IPS-NIHi7 (cell line): ENCODE measurements at regions not wholly inside any gene's neighbourhood (a gene's known extent, or its start where the extent isn't known, plus 50 kb on each side); places are given as distances from the start of the nearest gene placed in this dataset.

Experiments
- DNase-seq: peaks from one replicate; pipeline ENCODE4 v3.0.0; 2012; ENCODE audit warnings: mixed read lengths; ENCODE audit errors: extremely low spot score

DNA sequence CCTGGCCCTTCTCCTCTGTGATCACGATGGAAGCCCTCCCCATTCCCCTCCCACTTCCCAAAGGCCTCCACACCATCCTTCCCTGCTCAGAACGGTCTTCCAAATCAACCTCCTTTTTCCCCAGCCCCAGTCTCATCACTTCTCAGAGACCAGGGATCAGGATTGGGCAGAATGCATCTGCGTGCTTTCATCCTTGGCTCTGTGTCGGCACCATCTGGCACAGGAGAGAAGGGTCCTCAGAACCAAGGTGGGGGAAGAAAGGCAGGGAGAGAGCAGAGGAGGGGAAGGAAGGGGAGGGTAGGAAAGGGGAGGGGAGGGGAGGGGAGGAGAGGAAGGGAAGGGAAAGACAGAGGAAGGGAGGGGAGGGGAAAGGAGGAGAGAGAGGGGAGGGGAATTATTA lies 52.4 kb upstream of the FICD start:
- DNase-seq: no peak

DNA sequence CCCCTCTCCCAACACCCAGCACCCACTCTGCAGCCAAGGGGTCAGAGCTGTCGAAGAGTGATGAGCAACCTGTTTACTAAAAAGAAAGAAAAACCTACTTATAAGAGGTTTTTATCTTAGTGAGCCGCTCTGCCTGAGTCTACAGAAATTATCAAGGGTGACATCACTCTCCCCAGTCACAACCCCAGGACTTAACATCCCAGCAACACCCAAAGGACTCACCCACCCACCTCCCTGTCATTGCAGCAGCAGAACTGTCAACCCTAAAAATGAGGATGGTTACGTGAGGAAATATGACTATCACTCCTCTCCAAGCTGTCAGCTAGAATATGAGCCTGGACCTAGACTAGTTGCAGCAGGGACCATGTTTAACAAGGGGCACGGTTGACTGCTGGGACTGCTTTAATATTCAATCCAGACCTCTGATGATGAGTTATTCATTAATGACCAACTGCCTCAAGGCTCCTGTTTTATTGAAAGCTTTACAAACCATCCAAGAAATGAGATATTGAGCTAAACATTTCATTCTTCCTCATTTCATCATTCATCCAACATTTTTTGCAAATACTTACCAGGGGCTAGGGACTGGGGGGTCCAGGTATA lies 53.9 kb upstream of the FICD start:
- no peak for DNase-seq

DNA sequence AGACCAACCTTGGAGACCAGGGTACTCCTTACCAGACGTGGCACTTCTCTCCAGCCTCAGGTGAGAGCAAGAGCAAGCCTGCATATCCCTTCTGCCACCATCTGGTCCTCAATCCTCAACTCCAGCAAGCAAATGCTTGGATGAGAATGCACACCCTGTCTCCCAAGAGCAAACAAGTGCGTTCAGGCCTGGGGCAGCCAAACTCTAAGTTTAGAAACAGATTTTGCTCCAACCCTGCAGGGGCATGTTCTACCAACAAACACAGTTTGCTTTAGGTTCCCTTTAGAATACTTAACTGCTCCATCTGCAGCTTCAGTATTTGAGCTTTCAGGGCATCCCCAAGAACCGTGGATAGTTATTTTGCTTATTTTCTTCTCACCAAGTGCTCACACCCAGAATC lies 55.9 kb upstream of the FICD start:
- no peak for DNase-seq

DNA sequence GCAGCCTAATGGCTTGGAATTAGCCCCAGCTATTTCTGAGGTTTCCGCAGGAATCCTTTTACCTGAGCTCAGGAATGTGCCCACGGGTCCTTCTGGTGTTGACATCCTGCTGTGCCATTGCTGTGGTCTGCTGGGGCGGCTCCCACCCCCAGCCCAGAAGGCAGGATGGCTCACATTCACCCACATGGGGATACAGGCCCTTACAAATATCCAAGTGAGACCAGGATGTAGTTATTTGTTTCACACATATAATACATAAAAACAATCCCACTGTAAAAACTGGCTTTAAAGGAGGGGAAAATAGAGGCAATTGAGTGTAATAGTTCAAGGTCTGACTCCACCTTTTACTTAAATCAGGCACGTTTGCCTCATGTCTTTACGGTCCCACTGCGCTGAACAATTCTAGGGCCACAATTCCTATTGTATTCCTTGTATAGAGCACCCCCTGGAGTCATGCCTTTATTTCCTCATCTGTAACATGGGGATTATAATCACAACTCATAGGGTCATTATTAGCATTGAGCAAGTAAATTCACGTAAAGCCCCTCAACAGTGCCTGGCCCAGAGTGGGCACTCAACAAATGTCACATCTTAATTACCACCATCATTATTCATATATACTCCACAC lies 57.2 kb upstream of the FICD start:
- peak; percentile 44 for DNase-seq

DNA sequence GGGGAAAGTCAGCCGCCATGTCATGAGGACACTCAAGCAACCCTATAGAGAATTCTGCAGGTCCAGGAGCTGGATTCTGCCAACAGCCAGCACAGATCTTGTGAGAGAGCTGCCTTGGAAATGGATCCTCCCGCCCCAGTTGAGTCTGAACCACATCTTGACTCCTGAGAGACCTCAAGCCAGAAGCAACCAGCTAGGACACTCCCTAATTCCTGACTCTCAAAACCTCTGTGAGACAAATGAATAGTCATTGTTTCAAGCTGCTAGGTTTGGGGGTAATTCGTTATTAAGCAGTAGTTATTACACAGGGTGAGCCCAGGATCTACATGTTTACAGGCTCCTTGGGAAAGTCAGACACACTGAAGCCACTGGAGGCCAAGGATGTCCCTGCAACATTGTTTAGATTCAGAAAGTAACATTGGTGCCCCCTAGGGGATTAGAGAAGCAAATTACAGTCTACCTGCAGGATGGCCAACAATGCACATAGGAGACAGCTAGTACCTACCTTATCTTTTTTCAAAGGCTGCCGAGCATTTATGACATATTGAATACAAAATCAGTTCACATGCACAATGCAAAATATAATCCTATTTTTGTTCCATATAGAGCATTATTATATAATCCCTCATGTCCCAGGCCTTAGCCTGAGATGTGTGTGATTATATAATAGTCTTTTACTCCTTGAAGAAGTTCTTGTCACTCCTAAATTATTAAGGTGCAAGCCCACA lies 57.9 kb upstream of the FICD start:
- DNase-seq: peak; percentile 82

DNA sequence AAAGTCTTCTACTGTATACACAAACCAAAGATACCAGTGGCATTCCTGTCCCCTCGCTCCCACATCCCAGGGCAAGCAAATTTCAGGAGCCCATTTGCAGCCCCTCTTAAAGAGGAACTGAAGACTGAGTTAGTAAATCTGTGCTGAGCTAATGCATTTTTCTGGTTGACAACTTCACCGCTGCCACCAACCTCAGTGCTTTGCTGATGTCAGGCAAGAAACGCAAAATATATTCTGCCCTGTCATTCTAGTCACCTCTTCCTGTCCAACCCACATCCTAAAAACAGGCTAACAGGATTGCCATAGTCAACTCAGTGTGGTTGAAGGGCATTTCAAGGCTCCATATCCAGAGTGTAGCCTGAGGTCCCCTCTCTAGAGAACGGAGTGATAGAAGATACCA lies 59.4 kb upstream of the FICD start:
- DNase-seq: no peak

DNA sequence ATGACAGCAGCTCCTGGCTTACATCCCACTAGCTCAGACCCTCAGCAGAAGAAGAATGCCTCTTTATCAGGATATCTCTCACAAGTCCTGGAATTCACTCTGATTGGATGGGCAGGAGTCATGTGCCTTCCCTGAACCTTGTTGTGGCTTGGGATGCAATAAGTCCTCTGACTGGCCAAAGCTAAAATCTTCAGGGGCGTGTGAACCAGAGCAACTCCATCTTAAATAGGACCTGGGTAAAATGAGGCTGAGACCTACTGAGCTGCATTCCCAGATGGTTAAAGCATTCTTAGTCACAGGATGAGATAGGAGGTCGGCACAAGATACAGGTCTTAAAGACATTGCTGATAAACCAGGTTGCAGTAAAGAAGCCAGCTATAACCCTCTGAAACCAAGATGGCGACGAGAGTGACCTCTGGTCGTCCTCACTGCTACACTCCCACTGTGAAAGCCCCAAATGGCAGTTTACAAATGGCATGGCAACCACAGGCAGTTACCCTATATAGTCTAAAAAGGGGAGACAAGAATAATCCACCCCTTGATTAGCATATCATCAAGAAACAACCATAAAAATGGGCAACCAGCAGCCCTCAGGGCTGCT lies 60.4 kb upstream of the FICD start:
- DNase-seq: no peak

DNA sequence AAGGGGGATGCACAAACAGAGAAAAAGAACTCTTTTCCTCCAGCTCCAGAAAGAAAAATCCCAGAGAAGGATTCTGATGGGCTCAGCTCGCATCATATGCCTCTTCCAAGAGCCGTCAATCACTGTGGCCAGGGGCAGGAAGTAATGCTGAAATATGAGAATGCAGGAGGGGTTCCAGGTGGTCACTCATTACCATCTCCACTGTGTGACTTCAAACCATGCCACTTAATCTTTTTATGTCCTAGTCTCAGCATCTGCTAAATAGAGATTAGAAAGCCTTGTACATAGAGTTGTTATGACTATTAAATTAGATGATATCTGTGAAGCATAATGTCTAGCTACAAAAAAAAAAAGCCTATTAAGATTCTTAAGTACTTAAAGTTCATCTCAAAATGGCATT lies 65.6 kb upstream of the FICD start:
- no peak for DNase-seq

DNA sequence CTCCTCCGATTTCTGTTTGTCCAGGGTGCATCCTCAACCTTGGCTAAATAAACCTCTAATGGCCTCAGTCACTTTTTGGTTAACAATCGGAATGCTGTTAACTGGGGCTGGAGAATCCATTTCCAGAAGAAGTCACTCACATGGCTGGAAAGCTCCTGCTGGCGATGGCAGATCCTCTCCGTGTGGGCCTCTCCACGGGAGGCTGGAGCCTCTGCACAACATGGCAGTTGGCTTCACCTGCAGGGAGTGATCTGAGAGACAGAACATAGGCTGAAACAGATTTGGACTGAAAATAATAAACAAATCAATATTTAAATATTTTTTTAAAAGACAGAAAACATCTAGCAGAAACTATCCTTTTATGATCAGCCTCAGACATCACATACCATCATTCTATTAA lies 66.8 kb upstream of the FICD start:
- DNase-seq: no peak

DNA sequence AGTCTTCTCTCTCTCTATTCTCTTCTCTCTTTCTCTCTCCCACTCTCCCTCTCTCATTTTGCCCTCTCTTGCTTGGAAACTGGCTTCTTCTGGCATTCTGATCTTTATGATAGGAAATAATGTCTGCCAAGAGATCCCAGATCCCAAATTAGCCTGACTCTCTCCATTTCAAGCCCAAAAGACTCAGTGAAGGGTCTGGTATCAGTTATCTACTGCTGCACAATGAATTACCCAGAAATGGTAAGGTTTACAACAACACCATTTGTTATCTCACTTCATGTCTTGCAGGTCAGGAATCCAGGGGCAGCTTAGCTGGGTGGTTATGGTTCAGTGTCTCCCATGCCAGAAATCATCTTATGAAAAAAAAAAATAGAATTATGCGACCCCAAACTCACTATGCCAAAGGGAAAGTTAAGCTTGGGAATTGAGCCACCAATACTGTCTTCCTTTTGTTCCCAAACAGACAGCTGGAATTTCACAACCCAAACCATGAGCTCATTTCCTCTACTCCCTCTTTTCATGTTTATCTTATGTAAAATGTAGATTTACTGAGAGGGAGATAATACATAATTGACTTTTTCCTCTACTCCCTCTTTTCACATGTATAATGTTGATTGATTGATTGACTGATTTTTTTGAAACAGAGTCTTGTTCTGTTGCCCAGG lies 67.8 kb upstream of the FICD start:
- DNase-seq: no peak

DNA sequence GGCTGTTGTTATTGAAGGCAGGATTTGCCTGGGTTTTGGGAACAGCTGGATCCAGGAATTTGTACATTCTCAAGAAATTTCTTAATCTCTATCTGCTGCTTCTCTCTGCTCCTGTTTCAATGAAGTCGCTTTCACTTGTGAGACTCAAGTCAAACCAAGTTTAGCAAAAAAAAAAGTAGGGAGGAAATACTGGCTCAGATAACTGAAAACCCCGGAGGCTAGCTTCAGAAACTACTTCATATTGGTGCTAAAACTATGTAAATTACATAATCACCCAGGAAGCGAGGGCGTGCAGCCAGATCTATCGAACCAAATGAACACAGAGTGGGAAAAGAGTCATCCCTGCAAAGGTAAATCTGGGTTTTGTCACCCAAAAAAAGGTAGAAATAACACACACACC lies 68.3 kb upstream of the FICD start:
- DNase-seq: no peak

DNA sequence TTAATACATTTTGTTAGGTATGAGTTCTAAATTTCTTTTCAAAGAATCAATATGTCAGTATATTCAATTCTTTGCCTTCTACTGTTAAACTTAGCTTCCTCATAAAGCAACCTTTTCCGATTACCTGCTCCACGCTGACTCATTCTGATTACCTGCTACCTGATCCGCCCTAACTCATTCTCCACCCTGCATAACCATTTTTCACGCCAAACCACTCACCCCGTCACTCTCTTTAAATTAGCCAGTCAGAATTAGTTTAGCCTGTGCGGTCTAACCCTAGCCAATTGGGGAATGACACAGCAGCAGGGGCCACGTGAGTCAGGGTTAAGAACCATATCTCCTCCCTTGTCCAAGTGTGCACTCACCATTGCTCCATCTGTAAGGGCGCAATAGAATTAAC lies 72.2 kb upstream of the FICD start:
- DNase-seq: no peak

DNA sequence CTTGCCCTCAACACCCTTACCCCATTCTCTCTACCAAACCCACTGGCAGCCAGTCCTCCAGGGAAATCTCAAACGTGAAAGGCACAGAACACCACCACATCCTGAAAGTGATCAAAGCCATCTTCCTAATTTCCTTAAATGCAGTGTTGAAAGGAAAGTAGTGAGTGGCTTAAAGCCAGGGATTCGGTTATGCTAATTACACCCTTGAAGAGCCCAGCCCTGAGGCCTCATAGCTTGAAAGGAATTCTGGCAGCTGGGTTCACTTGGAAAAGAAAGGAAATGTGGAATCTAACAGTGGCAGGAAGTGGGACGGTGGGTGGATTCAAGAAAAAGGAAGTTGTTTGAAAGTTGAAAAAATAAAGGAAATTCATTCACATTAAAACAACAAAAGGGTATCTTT lies 73.0 kb upstream of the FICD start:
- peak; percentile 82 for DNase-seq

DNA sequence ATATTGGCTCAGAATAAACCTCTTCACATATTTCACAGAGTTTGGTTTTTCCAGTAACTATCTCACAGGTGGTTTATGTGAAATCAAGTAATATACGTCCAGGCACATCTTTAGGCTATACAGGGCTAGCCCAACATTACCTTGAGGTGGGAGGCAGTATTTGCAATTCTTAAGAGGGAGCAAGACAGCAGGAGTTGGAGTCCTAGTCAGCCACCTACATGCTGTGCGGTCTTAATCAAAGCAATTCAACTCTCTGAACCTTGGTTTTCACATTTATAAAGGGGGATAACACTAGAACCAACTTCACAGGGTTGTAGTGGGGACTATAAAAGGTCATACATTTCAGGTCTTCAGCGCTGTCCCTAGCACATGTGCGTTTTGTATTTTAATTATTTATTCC lies 73.5 kb upstream of the FICD start:
- no peak for DNase-seq

DNA sequence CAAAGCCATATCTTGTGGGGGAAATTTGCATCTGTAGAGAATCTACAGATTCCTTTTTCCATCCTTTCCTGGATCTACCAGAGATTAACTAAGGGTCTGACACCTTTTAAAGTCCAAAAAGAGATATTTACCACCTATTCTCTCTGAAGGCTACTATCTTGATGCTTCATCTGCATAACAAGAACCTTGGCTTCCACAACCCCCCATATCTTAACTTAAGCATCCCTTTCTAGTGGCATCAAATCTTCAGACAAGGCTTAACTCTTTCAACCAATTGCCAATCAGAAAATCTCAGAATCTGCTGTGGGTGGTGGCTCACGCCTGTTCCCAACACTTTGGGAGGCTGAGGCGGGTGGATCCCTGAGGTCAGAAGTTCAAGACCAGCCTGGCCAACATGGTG lies 74.3 kb upstream of the FICD start:
- no peak for DNase-seq

DNA sequence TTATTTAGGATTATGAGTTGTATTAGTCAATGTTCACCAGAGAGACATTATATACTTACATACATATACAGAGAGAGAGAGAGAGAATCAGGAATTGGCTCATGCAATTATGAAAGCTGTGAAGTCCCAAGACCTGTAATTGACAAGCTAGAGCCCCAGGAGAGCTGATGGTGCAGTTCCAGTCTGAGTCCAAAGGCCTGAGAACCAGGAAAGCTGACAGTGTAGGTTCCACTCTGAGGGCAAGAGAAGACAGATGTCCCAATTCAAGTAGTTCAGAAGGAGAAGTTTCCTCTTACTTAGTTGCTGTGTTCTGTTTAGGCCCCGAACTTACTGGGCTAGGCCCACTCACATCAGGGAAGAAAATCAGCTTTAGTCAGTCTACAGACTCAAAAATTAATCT lies 76.4 kb upstream of the FICD start:
- DNase-seq: no peak

DNA sequence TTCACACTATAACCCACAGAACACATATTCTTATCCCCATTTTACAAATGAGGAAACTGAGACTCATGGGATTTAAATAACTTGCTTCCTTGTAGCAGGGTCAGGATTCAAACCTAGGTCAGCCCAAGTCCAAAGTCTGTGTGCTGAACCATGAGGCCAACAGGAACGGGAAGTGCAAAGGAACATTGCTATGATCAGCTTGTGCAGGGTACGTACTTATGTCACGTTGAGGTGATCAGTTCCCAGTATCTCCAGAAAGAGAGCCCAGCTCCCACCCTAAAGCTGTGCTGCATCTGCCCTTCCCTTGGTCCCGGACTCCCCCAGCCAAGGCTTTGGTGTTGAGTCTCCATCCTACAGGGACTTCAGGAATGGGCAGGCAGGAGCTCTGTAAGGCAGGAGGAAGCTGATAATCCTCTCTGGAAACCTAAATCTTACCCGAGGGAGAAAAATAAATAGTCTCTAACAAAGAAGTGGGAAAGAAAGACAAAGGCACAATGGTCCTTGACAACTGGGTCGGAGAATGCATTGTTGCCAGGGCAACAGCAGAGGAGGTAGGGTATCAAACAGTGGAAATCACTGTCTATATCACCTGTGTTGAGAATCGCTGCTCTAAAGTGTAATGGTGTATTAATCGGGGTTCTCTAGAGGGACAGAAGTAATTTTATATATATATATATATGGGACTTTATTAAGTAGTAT lies 82.5 kb upstream of the FICD start:
- DNase-seq: no peak

DNA sequence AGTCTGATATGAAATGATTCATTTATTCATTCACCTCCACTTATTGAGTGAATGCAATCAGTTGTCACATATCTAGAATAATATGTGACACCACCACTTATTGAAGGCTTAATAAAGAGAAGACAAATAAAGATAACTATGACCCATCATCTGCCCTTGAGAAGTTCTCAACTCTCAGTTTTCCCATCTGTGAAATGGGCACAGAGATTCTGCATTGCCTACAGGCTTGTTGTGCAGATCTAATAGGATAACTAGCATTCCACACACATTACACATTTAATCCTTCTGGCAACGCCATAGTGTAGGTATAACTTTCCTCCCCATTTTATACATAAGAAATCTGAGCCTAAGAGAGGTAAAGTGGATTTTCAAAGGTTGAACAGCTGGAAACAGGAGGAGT lies 84.2 kb upstream of the FICD start:
- no peak for DNase-seq

DNA sequence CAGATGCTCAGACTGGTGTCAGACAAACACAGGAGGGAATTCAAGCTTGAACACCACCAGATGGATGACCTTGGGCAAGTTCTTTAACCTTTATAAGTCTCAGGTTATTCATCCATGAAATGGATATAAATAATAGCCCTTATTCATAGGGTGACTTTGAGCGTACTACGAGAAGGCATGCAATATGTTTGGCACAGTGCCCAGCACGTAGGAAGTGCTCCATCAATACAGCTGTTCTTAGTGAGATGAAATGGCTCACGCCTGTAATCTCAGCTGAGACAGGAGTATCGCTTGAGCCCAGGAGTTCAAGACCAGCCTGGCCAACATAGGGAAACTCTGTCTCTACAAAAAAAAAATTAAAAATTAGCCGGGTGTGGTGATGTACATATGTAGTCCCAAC lies 84.8 kb upstream of the FICD start:
- no peak for DNase-seq

DNA sequence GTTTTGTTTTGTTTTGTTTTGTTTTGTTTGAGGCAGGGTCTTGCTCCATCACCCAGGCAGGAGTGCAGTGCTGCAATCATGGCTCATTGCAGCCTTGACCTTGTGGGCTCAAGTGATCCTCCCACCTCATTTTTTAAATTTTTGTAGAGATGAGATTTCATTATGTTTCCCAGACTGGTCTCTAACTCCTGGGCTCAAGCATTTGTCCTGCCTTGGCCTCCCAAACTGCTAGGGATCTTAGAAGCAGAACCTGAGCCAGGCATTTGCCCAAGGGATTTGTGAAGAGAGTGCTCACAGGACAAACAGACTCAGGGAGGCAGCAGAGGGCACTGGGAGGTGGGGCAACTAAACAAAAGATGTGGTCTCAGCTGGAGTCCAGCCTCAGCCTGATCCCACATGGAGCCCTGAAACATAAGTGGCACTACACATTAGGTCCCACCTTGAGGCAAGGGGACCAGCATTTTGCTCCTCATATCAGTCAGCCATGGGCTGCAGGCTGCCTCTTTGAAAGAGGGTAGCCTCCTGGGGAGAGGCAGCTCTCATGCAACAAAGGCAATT lies 86.2 kb upstream of the CMKLR1 start:
- peak; percentile 59 for DNase-seq

DNA sequence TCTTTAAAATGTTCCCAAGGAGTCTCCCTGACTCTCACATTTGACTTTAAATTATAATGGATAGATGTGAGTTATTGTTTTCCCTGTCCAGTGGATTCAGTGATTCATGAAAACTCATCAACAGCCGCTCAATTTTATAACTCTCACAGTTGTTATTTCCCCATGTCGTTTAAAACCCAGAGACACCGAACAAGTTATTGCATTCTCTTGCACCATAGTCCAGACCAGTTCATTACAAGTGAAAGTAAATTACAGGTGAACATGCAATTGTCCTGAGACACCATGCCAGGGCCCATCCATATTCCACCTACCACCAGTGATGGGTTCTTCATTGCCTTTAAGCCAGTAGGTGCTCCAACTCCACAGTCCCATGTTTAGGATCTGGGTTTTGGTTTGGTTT lies 85.7 kb upstream of the CMKLR1 start:
- no peak for DNase-seq

DNA sequence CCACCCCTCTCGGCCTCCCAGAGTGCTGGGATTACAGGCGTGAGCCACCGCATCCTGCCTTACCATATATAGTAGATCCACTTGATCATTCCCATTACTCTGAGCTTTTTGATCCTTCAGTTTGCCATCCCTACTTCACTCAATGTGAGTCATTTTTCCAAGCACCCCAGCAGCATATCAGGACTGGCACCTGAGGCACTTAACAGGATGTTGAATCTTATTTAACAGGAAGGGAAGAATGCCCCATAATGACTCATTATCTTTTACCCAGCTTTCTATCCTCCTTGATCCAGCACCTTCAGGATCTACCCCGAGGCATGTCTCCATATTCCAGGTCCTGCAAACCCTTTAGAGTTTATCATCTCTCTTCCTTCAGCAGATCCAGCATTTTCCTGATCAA lies 84.9 kb upstream of the CMKLR1 start:
- DNase-seq: no peak
